ENCODE measurements at regions not wholly inside any gene's neighbourhood (a gene's known extent, or its start where the extent isn't known, plus 50 kb on each side); places are given as distances from the start of the nearest gene placed in this dataset.
"Not testable (repeated sequence)": the region's sequence is repeated elsewhere in the genome, so short reads cannot be mapped to it uniquely, and the experiment has no call there.

- no peak for DNase-seq
Observed at GRCh38 chr11:69887330-69887729, 68.1 kb upstream of the FGF3 start.

- no peak for DNase-seq
Observed at GRCh38 chr11:69887841-69888427, 68.7 kb upstream of the FGF3 start.

DNA sequence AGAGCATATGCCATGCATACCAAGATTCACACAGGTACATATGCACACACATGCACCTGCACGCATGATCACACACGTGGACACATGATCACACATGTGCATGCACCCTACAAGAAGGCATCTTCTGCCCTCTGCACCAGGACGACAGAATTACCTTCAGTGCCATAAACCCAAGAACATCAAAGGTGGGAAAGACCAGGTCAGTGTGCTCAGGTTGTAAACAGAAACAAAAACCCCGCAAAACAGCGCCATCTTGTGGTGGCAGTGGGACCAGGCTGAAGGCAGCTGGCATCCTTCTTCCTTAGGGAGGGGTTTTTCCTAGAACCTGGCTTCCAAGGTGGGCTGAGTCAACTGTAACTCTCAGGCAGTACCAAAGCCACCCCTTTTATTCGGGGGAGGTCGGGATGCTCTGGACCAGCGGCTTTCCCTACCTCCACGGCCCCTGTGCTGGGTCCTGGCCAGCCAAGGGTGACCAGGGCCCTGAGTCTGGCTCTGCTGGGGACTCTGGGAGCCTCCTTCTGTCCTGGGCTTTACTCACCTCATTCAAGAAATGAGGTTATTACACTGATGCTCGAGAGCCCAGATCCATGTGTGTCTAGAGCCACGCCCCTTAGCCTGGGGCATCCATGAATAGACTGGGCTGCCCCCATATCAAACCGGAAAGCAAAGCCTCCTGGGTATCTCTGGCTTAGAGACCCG lies 69.4 kb upstream of the FGF3 start:
- DNase-seq = peak; percentile 75 to 76

GRCh38 chr11:69889400-69890318 lies 70.4 kb upstream of the FGF3 start:
- DNase-seq = no peak

GRCh38 chr11:69890476-69890875 lies 71.3 kb upstream of the FGF3 start:
- DNase-seq = no peak

GRCh38 chr11:69891421-69892236 lies 72.4 kb upstream of the FGF3 start:
- no peak for DNase-seq

GRCh38 chr11:69892237-69892985 lies 73.2 kb upstream of the FGF3 start:
- no peak for DNase-seq

DNA sequence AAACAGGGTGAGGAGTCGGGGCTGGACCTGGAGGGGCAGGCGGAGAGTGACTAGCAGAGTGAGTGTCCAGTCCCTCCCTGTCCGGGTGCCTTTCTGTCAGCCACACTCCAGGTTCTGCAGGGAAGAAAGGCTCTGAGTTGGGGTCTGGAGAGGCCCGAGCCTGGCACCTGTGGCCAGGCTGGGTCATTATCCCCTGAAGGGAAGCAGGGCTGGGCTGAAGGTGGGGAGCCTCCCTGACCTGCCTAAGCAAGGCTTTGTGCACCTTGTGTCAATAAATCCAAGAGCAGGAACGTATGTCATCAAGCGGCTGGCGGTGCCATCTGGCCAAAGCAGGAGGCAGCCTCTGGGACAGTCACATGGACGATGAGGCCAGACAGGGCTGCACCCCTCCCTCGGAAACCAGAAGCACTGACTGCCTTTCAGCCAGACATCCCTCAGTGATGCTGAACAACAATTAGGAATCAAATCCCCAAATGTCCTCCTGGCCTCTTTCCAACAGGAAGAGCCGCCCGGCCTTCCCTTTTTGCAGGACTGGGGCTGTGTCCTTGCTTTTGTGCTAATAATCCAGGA lies 73.9 kb upstream of the FGF3 start:
- DNase-seq = no peak

- no peak for DNase-seq
Observed at GRCh38 chr11:69893631-69894030, 74.4 kb upstream of the FGF3 start.

GRCh38 chr11:69894181-69894611 lies 75.0 kb upstream of the FGF3 start:
- no peak for DNase-seq

GRCh38 chr11:69894648-69895047 lies 75.4 kb upstream of the FGF3 start:
- no peak for DNase-seq

DNA sequence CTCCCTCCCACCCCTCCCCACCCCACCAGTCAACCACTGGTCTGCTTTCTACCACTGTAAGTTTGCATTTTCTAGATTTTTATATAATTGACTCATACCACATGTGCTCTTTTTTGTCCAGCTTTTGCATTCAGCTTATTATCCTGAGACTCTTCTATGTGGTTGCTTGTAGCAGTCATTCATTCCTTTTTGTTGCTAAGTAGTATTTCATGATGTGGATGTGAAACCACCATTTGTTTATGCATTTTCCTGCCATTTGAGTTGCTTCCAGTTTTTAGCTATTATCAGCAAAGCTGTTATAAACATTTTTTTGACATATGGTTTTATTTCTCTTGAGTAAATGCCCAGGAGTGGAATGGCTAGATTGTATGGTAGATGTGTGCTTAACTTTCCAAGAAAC lies 77.0 kb upstream of the FGF3 start:
- no peak for DNase-seq

DNA sequence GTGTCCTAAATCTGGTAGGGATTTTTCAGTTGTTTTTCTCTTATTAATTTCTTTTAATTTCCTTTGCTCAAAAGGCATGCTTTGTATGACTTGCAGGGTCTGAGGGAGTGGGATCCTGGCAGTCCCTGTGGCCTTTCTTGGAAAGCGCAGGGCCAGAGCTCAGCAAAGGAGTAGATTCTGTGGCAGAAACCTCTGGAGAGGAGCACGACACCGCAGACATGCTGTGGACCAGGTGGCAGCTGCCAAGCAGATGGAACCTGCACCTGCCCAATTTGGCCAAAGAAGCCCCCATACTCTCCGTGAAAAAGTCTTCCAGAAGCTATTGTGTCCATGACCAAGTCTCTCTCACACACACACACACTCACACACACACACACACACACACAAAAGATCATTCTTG lies 78.9 kb upstream of the FGF3 start:
- no peak for DNase-seq

GRCh38 chr11:69899957-69900821 lies 81.0 kb upstream of the FGF3 start:
- no peak for DNase-seq

GRCh38 chr11:69900822-69901302 lies 81.6 kb upstream of the FGF3 start:
- DNase-seq = not testable (repeated sequence)

DNA sequence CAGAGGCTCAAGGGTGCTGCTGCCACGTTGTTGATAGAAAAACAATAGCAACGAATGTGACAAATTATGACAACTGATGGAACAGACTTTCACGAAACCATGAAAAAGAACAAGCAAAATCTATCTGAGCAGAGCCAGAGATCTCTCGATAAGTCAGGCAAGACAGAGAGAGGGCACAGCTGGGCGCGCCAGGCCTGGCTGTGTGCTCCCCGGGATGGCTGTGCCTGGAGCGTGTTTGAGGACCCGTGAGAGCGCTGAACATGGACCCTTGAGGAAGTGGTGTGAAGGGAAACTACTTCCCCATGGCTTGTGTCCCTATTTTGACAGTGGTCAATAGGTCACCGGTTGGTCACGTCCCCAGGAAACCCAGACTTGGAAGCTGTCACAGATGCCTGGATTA lies 83.1 kb upstream of the FGF3 start:
- DNase-seq = no peak

- no peak for DNase-seq
Observed at GRCh38 chr11:69903211-69903610, 84.0 kb upstream of the FGF3 start.

DNA sequence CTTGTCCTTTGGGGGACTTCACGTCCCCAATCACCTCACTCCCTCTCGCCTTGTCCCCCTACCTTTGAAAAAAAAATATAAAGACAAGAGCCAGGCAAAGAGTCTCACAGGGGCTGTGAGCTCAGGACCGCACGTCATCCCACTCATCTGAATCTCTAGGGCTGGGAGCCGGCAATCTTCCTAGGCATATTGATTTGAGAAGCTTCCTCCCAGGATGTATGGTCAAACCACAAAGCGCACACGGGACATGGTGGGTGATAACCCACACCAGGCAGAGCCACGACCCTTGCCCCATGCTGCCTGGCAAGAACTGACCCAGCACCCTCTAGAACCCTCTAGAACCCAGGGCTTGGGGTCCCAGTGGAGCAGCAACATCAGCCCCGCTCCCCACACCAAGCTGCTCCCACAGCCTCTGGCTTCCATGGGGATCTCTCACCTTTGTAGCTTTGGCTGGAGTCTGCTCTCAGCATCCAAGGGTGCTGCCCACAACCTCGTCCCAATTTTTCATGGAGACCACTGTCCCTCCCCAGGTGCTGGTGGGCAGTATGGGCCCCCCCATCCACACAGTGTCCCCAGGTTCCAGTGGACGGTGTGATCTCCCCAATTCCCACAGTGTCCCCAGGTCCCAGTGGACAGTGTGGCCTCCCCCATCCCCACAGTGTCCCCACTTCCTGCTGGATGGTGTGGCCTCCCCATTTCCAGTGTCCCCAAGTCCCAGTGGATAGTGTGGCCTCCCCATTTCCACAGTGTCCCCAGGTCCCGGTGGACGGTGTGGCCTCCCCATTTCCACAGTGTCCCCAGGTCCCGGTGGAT lies 85.2 kb upstream of the FGF3 start:
- no peak for DNase-seq

GRCh38 chr11:69904974-69905535 lies 85.8 kb upstream of the FGF3 start:
- no peak for DNase-seq
